ENCODE measurements at regions not wholly inside any gene's neighbourhood (a gene's known extent, or its start where the extent isn't known, plus 50 kb on each side); places are given as distances from the start of the nearest gene placed in this dataset.

DNA sequence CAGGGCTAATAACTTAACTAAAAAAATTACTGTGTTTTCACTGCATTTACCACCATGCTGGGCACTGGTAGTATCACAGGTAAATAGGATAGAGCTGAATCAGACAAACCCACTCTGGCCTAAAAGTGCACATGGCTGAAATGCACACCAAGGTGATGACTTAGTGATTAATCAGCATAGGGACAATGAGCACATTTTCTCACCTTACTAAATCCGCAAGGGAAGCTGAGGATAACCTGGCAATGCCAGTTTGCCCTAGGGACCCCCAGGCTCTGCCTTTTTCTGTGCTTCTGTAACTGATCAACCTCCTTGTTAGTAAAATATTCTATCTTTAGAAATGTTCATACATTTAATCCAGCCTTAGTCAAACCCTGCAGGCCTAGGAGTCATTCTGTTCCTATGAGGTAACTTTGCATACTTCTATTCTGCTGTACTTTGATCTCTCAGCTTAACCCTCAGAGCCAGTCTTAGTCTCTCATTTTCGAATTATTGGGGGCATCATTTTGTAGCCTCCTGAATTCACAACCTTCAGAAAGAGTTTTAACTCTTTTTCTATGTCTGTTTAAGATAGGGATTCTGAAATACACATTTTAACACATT lies 562.9 kb upstream of the KCNMB2 start:
- peak; percentile 75 for DNase-seq (ENCODE audit: low read depth)
- no peak overlapping the region for H3K4me3 ChIP-seq (ENCODE audit: low read depth, low read length)
- TF ChIP-seq, protein P1, sequence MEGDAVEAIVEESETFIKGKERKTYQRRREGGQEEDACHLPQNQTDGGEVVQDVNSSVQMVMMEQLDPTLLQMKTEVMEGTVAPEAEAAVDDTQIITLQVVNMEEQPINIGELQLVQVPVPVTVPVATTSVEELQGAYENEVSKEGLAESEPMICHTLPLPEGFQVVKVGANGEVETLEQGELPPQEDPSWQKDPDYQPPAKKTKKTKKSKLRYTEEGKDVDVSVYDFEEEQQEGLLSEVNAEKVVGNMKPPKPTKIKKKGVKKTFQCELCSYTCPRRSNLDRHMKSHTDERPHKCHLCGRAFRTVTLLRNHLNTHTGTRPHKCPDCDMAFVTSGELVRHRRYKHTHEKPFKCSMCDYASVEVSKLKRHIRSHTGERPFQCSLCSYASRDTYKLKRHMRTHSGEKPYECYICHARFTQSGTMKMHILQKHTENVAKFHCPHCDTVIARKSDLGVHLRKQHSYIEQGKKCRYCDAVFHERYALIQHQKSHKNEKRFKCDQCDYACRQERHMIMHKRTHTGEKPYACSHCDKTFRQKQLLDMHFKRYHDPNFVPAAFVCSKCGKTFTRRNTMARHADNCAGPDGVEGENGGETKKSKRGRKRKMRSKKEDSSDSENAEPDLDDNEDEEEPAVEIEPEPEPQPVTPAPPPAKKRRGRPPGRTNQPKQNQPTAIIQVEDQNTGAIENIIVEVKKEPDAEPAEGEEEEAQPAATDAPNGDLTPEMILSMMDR (conservative IDR thresholded peaks at IDR 0.05; ENCODE audit: low read depth, low read length) = no peak

DNA sequence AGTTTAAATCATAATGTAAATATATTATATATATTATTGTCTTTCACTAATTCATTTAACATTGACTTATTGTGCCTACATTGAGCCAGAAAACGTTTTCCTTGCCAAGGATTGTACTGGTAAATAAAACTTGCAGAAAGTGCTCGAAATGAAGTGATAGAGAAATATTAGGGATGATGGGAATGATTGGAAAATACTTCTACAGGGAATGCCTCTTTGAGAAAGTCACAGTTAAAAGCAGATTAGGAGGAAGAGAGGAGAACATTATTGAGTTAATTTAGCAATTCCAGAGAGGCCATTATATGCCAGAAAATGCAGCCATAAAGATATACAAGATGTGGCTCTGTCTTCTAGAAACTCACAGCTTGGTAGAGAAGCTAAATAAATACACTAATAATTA lies 560.0 kb upstream of the KCNMB2 start:
- TF ChIP-seq, protein P1 (conservative IDR thresholded peaks at IDR 0.05; ENCODE audit: low read depth, low read length) = no peak
- DNase-seq (ENCODE audit: low read depth) = no peak
- H3K4me3 ChIP-seq (ENCODE audit: low read depth, low read length) = no peak overlapping the region

DNA sequence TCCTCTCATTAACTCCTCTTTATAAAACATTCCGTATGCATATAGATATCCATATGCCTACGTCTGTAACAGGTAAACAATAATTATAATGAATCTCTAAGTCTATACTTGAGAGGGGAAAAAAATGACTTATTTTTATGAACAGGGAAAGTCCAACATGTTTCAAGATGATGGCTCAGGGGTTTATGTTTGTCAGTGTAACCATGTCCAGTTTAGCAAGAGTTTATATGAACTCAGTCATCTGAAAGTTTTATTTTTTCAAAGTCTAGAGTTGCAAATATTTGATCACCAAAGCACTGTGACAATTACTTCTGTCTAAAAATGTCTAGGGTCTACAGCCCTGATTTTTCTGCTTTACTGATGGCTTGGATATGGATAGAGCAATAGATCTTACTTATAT lies 559.4 kb upstream of the KCNMB2 start:
- DNase-seq (ENCODE audit: low read depth) = no peak
- H3K4me3 ChIP-seq (ENCODE audit: low read depth, low read length) = no peak overlapping the region
- TF ChIP-seq, protein P1 (conservative IDR thresholded peaks at IDR 0.05; ENCODE audit: low read depth, low read length) = no peak

DNA sequence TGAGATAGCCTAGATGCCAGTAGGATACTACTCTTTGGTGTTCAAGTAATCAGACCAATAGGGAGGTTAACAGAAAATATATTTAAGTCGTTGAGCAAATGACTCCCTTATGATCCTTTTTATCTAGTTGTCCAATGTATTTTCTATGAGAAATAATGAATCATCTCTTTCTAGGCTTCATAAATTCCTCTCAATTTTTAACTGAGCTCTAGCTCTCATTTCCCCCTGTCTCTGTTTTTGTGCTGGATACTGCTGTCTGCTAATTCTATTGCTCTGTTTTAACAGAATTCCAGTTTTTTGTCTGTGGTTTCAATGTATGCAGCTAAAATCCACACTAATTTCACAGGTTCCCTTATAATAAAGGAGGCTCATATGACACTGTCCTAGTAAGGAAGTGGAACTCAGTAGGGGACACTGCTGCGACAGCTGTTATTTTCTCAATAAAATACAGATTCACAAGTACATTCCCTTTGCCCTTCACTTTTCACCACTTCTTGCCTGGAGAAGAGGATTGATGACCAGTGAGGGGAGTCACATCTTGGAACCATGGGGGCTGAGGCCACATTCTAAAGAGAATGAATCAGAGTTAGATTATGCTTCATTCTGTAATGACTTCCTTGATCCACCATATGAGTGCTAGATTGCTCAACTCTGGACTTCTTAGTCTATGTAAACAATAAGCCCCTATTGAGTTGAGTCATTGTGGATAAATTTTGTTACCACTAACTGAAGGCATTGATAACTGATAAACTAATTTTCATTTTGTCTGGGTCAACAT lies 558.7 kb upstream of the KCNMB2 start:
- peak; percentile 94 for DNase-seq (ENCODE audit: low read depth)
- H3K4me3 ChIP-seq (ENCODE audit: low read depth, low read length) = no peak overlapping the region
- TF ChIP-seq, protein P1 (conservative IDR thresholded peaks at IDR 0.05; ENCODE audit: low read depth, low read length) = no peak

DNA sequence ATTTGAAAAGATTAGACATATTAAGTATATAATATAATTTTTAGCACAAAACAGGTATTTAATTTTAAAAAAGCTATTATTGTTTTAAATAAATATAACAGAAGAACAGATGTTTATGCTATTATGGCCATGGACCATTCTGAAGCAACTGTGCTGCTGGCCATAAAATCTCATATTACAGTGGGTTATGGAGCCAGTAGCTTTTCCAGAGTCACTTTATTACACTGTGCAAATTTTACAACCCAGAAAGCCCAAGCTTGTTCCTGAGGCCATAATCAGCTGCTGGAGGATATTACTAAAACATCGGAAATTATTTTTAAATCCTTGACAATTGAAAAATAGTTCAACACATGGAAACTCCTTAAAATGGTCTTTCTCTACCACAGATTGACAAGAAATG lies 557.3 kb upstream of the KCNMB2 start:
- no peak overlapping the region for H3K4me3 ChIP-seq (ENCODE audit: low read depth, low read length)
- TF ChIP-seq, protein P1 (conservative IDR thresholded peaks at IDR 0.05; ENCODE audit: low read depth, low read length) = no peak
- no peak for DNase-seq (ENCODE audit: low read depth)

DNA sequence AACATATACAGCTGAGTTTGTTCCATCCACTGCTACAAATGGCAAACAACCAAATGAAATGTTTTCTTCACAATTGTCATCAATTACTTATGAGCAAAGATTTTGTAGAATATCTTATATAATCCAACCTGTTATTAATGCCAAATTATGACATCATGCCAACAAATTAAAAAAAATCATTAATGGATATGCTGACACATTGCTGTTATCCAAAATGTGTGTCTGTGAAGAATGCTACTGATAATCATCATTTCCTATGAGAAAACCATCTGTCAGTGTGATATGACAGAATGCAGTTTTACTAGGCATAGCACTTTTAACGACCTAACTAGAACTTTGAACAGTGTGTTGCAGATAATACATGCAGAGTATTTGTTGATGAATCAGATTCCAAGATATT lies 556.5 kb upstream of the KCNMB2 start:
- TF ChIP-seq, protein P1 (conservative IDR thresholded peaks at IDR 0.05; ENCODE audit: low read depth, low read length) = no peak
- no peak overlapping the region for H3K4me3 ChIP-seq (ENCODE audit: low read depth, low read length)
- no peak for DNase-seq (ENCODE audit: low read depth)

DNA sequence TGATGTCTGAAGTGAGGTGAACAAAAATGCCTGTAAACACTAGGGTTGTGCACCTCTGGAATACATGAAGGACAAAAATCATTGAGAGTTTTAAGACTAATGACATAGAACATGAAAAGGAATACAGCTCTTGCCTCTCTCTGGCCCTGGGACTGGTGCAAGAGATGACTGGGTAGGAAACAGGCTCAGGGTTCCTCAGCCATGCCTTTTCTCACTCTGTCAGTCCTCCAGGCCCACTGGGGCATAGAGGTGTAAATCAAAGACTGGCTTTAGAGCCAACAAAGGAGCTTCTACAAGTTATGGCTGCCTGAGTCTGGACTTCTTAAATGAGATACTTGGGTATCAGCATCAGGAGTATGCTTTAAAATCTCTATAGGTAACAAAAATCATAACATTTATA lies 554.7 kb upstream of the KCNMB2 start:
- no peak overlapping the region for H3K4me3 ChIP-seq (ENCODE audit: low read depth, low read length)
- no peak for DNase-seq (ENCODE audit: low read depth)
- TF ChIP-seq, protein P1 (conservative IDR thresholded peaks at IDR 0.05; ENCODE audit: low read depth, low read length) = no peak

Data from choroid plexus epithelial cell (primary cell).